T-cell (primary cell): ENCODE measurements at regions not wholly inside any gene's neighbourhood (a gene's known extent, or its start where the extent isn't known, plus 50 kb on each side); places are given as distances from the start of the nearest gene placed in this dataset.

Experiments used
- ATAC-seq, 4 experiments: fragments of 200-7000 bp in 3 of 4; fragments of 150-1000 bp in 1 of 4; cut with Tn5 transposase; replicated peaks in 1 of 4; 1 replicate in 3 of 4; 2 replicates in 1 of 4; pipeline ENCODE4 v1.10.0; 2021; ENCODE audit warnings: moderate library complexity in 3 of 4, mild to moderate bottlenecking in 2 of 4, moderate number of reproducible peaks in 1 of 4
- CTCF ChIA-PET, 2 donors: fragments of 300-600 bp; sonication (Branson Sonifier 250); formaldehyde crosslinking; loops; one replicate each; lab custom pipeline; 2022; ENCODE audit warnings: antibody characterized with exemption in 2 of 2; lab: Charles Lee
- POLR2A ChIA-PET, 2 donors: fragments of 300-600 bp; sonication (Branson Sonifier 250); formaldehyde crosslinking; loops; one replicate each; lab custom pipeline; 2022; ENCODE audit warnings: antibody characterized with exemption in 2 of 2; lab: Charles Lee
- DNase-seq, 35 experiments: peaks; one replicate each; pipeline versions ENCODE4 v3.0.0 to v3.0.0-alpha.2; 2013 to 2023
- H3K27ac ChIP-seq: one replicate; pipeline ENCODE4 v1.5.1; 2013; ENCODE audit warnings: low read length
- H3K27me3 ChIP-seq, 2 experiments: replicated peaks in 1 of 2; 1 replicate in 1 of 2; 2 replicates in 1 of 2; pipeline versions ENCODE4 v1.6.1 to v1.7.0; 2013; ENCODE audit warnings: low read length in 1 of 2, mixed read lengths in 1 of 2; ENCODE audit not compliant: control insufficient read depth in 2 of 2, insufficient read depth in 2 of 2; ENCODE audit errors: extremely low read depth in 1 of 2
- H3K36me3 ChIP-seq, 2 donors: 1 replicate in 1 of 2; 2 replicates in 1 of 2; pipeline versions ENCODE4 v1.6.1 to v1.7.0; 2013; ENCODE audit warnings: low read length in 1 of 2; ENCODE audit not compliant: control insufficient read depth in 2 of 2, insufficient read depth in 1 of 2; ENCODE audit errors: extremely low read depth in 1 of 2
- H3K4me1 ChIP-seq, 2 experiments: 1 replicate in 1 of 2; 2 replicates in 1 of 2; pipeline versions ENCODE4 v1.6.1 to v1.7.0; 2013; ENCODE audit warnings: low read length in 2 of 2, mixed read lengths in 1 of 2; ENCODE audit not compliant: insufficient read depth in 2 of 2, control insufficient read depth in 1 of 2; ENCODE audit errors: extremely low read depth in 1 of 2
- H3K4me3 ChIP-seq, 2 donors: 1 replicate in 1 of 2; 2 replicates in 1 of 2; pipeline versions ENCODE4 v1.5.1 to v1.7.0; 2013; ENCODE audit warnings: mild to moderate bottlenecking in 2 of 2, low read length in 1 of 2, moderate library complexity in 1 of 2; ENCODE audit not compliant: control insufficient read depth in 1 of 2; ENCODE audit errors: extremely low read depth in 1 of 2
- H3K9me3 ChIP-seq: 2 replicates; pipeline ENCODE4 v1.7.0; 2013
- H3K27ac Mint-ChIP-seq, 2 donors: one replicate each; pipeline ENCODE4 v1.8.0; 2020 to 2021; ENCODE audit warnings: mild to moderate bottlenecking in 2 of 2, mixed read lengths in 2 of 2
- H3K27me3 Mint-ChIP-seq, 2 donors: one replicate each; pipeline ENCODE4 v1.8.0; 2021 to 2022; ENCODE audit warnings: mixed read lengths in 2 of 2
- H3K36me3 Mint-ChIP-seq: one replicate; pipeline ENCODE4 v1.8.0; 2021; ENCODE audit warnings: mixed read lengths
- H3K4me1 Mint-ChIP-seq, 3 donors: one replicate each; pipeline ENCODE4 v1.8.0; 2020 to 2022; ENCODE audit warnings: mixed read lengths in 3 of 3, mild to moderate bottlenecking in 1 of 3
- H3K4me3 Mint-ChIP-seq, 3 donors: one replicate each; pipeline ENCODE4 v1.8.0; 2020 to 2022; ENCODE audit warnings: mild to moderate bottlenecking in 3 of 3, mixed read lengths in 3 of 3, moderate library complexity in 3 of 3
- H3K9me3 Mint-ChIP-seq, 3 donors: one replicate each; pipeline ENCODE4 v1.8.0; 2020 to 2022; ENCODE audit warnings: mixed read lengths in 3 of 3
- WGBS: methylation state at CpG from one replicate; pipeline ENCODE4 v1.1.5; 2013; ENCODE audit warnings: missing lambda C conversion rate; ENCODE audit not compliant: insufficient coverage; 5-methylcytosine and 5-hydroxymethylcytosine counted together

DNA sequence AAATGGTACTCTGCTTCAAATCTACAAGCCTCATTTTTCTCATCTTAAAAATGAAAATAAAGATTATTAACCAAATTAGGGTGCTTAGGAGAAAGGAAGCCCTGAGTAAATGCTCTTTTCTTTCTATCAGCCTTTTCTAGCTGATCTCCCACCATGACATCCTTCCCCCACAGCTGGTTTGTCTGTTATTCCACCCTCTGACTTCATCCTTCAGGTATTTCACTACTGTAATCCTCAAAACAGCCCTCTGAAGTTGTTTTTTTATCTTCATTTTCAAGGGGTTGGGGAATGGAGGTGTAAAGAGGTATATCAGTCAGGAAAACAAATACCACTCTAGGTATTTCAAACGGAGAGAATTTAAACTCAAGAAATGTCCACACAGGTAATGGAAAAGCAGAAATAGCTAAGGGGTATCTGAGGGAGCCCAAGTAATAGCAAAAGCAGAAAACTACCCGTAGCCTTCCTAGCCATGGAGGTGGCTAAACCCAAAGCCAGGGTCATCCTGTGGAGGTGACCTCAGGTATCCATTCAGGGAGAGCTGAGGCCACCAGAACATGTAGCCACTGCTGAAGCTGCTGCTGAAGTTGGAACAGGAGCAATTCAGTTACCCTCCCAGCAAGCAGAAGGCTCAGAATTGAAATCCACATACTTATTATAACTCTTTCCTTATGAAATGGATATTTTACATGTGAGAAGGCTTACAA is 990.9 kb upstream of the ACVR2A start:
- no peak overlapping the region for H3K27ac ChIP-seq
- no peak for ATAC-seq
- Mint-ChIP-seq H3K9me3 (no peaks in the 10 kb centered on the region), H3K4me1 (no peaks in the 10 kb centered on the region), H3K27me3 (peaks cover 0 to 1% of the 10 kb centered on the region in 2 donors), H3K27ac (no peak overlapping the region), H3K4me3 (no peak overlapping the region), H3K36me3 (no peaks in the 10 kb centered on the region)
- ChIA-PET POLR2A (interaction anchor here in 1 of 2 donors (0.6 kb wide), 1 partner anchor 119 kb away, joined by 3 read pairs; no protein-coding TSS in a partner anchor), CTCF (no interaction called here)
- no peaks in the 10 kb centered on the region for H3K36me3 ChIP-seq
- WGBS: 50% methylated on average over 1 of the region's 2 CpGs
- no peaks in the 10 kb centered on the region for H3K9me3 ChIP-seq
- no peak for DNase-seq
- H3K4me3 ChIP-seq: no peak overlapping the region
- H3K27me3 ChIP-seq: no peaks in the 10 kb centered on the region
- no peaks in the 10 kb centered on the region for H3K4me1 ChIP-seq

DNA sequence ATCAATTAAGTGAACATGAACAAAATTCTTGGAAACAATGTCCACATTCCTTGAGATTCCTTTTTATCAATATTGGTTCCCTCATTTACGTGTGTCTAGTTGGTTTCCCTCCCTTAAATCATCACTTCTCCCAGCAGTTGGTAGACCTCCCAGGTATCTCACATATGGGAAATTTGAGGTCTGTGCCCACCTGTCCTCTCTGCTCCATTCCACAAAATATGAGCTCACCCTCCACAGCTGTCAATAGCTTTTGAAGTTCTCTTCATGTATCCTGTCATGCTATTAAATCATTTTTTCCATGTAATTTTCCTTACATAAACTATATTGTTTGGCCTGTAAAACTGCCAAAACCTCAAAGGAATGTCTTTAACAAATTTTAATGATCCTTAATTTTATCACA is 992.2 kb upstream of the ACVR2A start:
- no peaks in the 10 kb centered on the region for H3K9me3 ChIP-seq
- no CpG with 5 or more reads among the region's 1 CpG for WGBS
- no peak overlapping the region for H3K4me3 ChIP-seq
- Mint-ChIP-seq H3K27me3 (no peaks in the 10 kb centered on the region), H3K27ac (no peak overlapping the region), H3K4me1 (no peaks in the 10 kb centered on the region), H3K36me3 (no peaks in the 10 kb centered on the region), H3K9me3 (no peaks in the 10 kb centered on the region), H3K4me3 (no peak overlapping the region)
- ChIA-PET CTCF (no interaction called here), POLR2A (interaction anchor here in 1 of 2 donors (0.6 kb wide), 1 partner anchor 816 kb away, joined by 3 read pairs; no protein-coding TSS in a partner anchor)
- no peaks in the 10 kb centered on the region for H3K27me3 ChIP-seq
- H3K27ac ChIP-seq: no peak overlapping the region
- no peak for DNase-seq
- no peaks in the 10 kb centered on the region for H3K4me1 ChIP-seq
- H3K36me3 ChIP-seq: no peaks in the 10 kb centered on the region
- ATAC-seq: no peak

- peaks cover 0 to 4% (median 0%) of the 10 kb centered on the region in 3 donors for H3K9me3 Mint-ChIP-seq
- no peak overlapping the region for H3K4me3 Mint-ChIP-seq
- Histone ChIP-seq H3K27ac (no peak overlapping the region), H3K9me3 (no peaks in the 10 kb centered on the region), H3K27me3 (no peaks in the 10 kb centered on the region), H3K4me1 (no peaks in the 10 kb centered on the region), H3K36me3 (no peaks in the 10 kb centered on the region), H3K4me3 (no peak overlapping the region)
- H3K36me3 Mint-ChIP-seq: no peaks in the 10 kb centered on the region
- CTCF ChIA-PET: no interaction called here
- H3K27ac Mint-ChIP-seq: no peak overlapping the region
- no peaks in the 10 kb centered on the region for H3K27me3 Mint-ChIP-seq
- no peaks in the 10 kb centered on the region for H3K4me1 Mint-ChIP-seq
- ATAC-seq: no peak
- DNase-seq: no peak
- 90% methylated on average over 1 of the region's 3 CpGs for WGBS
- POLR2A ChIA-PET: no interaction called here
Measured at GRCh38 chr2:146850746-146851145, 994.1 kb upstream of the ACVR2A start.

DNA sequence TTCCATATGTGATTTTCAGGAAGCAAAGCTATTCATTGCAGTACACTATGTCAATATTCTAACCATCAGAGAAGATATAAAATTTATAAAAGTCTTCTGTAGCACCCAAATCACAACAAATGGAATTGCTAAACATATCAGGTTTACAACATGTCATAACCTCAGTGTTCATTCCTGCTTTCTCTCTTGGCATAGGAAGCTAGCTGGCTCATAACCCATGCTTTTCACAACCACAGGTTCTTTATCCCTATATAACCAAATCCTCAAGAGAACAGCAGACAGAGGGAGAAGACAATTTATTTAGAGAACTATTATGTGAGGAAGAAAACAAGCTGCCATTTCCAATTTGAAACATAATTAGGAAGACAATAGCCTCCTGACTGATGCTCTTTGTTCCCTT is 997.0 kb upstream of the ACVR2A start:
- Mint-ChIP-seq H3K27me3 (peaks cover 0 to 4% of the 10 kb centered on the region in 2 donors), H3K4me3 (no peak overlapping the region), H3K9me3 (peaks cover 0 to 9% (median 0%) of the 10 kb centered on the region in 3 donors), H3K4me1 (no peaks in the 10 kb centered on the region), H3K27ac (no peak overlapping the region), H3K36me3 (no peaks in the 10 kb centered on the region)
- no peaks in the 10 kb centered on the region for H3K27me3 ChIP-seq
- no peaks in the 10 kb centered on the region for H3K9me3 ChIP-seq
- no peak overlapping the region for H3K4me3 ChIP-seq
- POLR2A ChIA-PET: no interaction called here
- ATAC-seq (no peak), DNase-seq (no peak)
- no peaks in the 10 kb centered on the region for H3K36me3 ChIP-seq
- no peaks in the 10 kb centered on the region for H3K4me1 ChIP-seq
- H3K27ac ChIP-seq: no peak overlapping the region
- CTCF ChIA-PET: no interaction called here

DNA sequence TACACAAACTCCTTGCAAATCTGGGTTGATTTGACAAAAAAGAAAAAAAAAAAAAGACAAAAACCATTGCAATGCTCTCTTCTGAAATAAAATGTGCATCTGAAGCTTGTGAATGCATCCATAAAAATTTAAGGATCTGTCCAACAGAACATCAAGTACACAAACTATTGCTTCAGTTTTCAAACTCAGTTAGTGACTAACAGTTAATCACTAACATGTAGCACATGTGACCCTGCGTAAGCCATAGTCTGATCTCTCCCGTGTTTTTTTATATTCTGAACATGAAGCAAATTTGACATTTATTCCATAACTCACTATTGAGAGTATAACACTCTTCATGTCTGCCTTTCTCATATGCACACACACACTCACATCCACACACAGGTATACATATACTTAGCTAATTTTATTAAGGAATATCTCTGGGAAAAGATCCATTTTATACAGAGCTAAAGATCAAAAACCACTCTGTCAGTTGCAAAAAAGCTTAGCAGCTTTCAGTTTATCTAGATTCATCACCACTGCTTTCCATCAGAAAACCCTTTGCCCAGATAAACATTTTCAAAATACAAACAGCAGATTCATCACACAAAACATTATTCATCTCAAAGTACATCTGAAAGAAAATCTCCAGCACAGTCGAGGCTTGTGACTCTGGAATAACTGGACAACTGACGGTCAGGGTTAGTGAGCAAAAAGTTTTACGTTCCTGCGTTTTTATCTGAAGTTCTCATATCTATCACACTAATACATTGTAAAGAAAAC is 1000.4 kb upstream of the ACVR2A start:
- peaks cover 0 to 4% of the 10 kb centered on the region in 2 donors for H3K27me3 Mint-ChIP-seq

DNA sequence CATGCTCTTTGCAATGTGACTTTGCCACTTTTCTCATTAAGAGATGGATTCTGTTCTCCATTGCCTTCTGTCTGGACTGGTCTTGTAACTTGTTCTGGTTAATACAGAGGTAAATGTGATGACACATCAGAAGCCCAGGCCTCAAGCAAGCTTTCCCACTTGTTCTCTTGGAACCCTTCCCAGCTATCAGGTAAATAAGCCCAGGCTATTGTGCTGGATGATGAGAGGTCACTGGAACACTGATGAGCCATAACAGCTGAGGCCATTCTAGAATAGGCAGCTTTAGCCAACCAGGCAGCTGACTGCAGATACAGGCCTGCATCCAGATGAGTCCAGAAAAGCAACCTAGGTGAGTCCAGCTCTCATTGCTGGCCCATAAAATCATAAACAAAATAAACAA is 1007.0 kb upstream of the ACVR2A start:
- no peak for ATAC-seq
- Histone ChIP-seq H3K27ac (no peak overlapping the region), H3K9me3 (no peaks in the 10 kb centered on the region), H3K4me3 (no peak overlapping the region), H3K27me3 (no peaks in the 10 kb centered on the region), H3K4me1 (no peaks in the 10 kb centered on the region), H3K36me3 (no peaks in the 10 kb centered on the region)
- CTCF ChIA-PET: no interaction called here
- POLR2A ChIA-PET: interaction anchor here in 1 of 2 donors (0.5 kb wide), 1 partner anchor 9 kb away, joined by 3 read pairs; no protein-coding TSS in a partner anchor
- Mint-ChIP-seq H3K4me3 (no peak overlapping the region), H3K36me3 (no peaks in the 10 kb centered on the region), H3K4me1 (no peaks in the 10 kb centered on the region), H3K27ac (no peak overlapping the region), H3K27me3 (no peaks in the 10 kb centered on the region), H3K9me3 (no peaks in the 10 kb centered on the region)
- no peak for DNase-seq

More for the DNA sequence above, 1000.4 kb upstream of the ACVR2A start:
- Histone ChIP-seq H3K4me1 (no peaks in the 10 kb centered on the region), H3K4me3 (no peak overlapping the region), H3K36me3 (no peaks in the 10 kb centered on the region), H3K27me3 (no peaks in the 10 kb centered on the region), H3K9me3 (no peaks in the 10 kb centered on the region), H3K27ac (no peak overlapping the region)
- ATAC-seq (no peak), DNase-seq (no peak)
- POLR2A ChIA-PET: no interaction called here
- H3K4me1 Mint-ChIP-seq: no peaks in the 10 kb centered on the region
- WGBS: 81% methylated on average over 2 of the region's 6 CpGs
- CTCF ChIA-PET: no interaction called here
- H3K4me3 Mint-ChIP-seq: no peak overlapping the region
- no peaks in the 10 kb centered on the region for H3K36me3 Mint-ChIP-seq
- H3K27ac Mint-ChIP-seq: no peak overlapping the region
- H3K9me3 Mint-ChIP-seq: peaks cover 0 to 9% (median 0%) of the 10 kb centered on the region in 3 donors
